Choroid plexus epithelial cell (primary cell): ENCODE measurements at regions not wholly inside any gene's neighbourhood (a gene's known extent, or its start where the extent isn't known, plus 50 kb on each side); places are given as distances from the start of the nearest gene placed in this dataset.

Experiments
- DNase-seq: peaks from one replicate; pipeline ENCODE4 v3.0.0-alpha.2; 2010; ENCODE audit warnings: low read depth
- H3K4me3 ChIP-seq: 2 replicates; pipeline ENCODE4 v1.5.1; 2011; ENCODE audit warnings: low read depth, mild to moderate bottlenecking, control low read depth, low read length, moderate library complexity
- CTCF ChIP-seq: conservative IDR thresholded peaks from 2 replicates; pipeline ENCODE4 v1.5.1; 2011; ENCODE audit warnings: low read depth, mild to moderate bottlenecking, control low read depth, inconsistent platforms, low read length, moderate library complexity

GRCh38 chr15:67011617-67012005 lies 53.8 kb upstream of the SMAD3 start:
- no peak for TF ChIP-seq CTCF
- H3K4me3 ChIP-seq, result no peak overlapping the region
- no peak for DNase-seq

- no peak for TF ChIP-seq CTCF
- DNase-seq, result peak; percentile 67
These were observed 51.7 kb upstream of the SMAD3 start for GRCh38 chr15:67013696-67014095.

More at GRCh38 chr15:67013696-67014095, 51.7 kb upstream of the SMAD3 start:
- H3K4me3 ChIP-seq, result no peak overlapping the region
